ENCODE measurements at regions not wholly inside any gene's neighbourhood (a gene's known extent, or its start where the extent isn't known, plus 50 kb on each side); places are given as distances from the start of the nearest gene placed in this dataset.
"Not testable (repeated sequence)": the region's sequence is repeated elsewhere in the genome, so short reads cannot be mapped to it uniquely, and the experiment has no call there.

GRCh38 chr16:26857371-26857770 lies 209.4 kb upstream of the C16orf82 start:
- intact Hi-C loops (cut with DNase I) = no loop called here
- DNase-seq (no peak), ATAC-seq (ENCODE audit: poor library complexity) (no peak)

GRCh38 chr16:26860506-26860905 lies 206.2 kb upstream of the C16orf82 start:
- no peak for DNase-seq
- ATAC-seq (ENCODE audit: poor library complexity) = no peak
- intact Hi-C loops (cut with DNase I) = no loop called here

GRCh38 chr16:26863931-26864330 lies 202.8 kb upstream of the C16orf82 start:
- ATAC-seq (ENCODE audit: poor library complexity) (no peak), DNase-seq (no peak)
- intact Hi-C loops (cut with DNase I) = no loop called here

GRCh38 chr16:26874318-26874717 lies 192.4 kb upstream of the C16orf82 start:
- intact Hi-C loops (cut with DNase I); DNase-seq; ATAC-seq (ENCODE audit: poor library complexity): not testable (repeated sequence)

GRCh38 chr16:26877421-26877820 lies 189.3 kb upstream of the C16orf82 start:
- ATAC-seq (ENCODE audit: poor library complexity) = no peak

GRCh38 chr16:26885674-26886073 lies 181.1 kb upstream of the C16orf82 start:
- no peak for DNase-seq
- intact Hi-C loops (cut with DNase I) = no loop called here
- no peak for ATAC-seq (ENCODE audit: poor library complexity)

More at GRCh38 chr16:26877421-26877820, 189.3 kb upstream of the C16orf82 start:
- intact Hi-C loops (cut with DNase I) = no loop called here
- no peak for DNase-seq

- DNase-seq = no peak
- no peak for ATAC-seq (ENCODE audit: poor library complexity)
- intact Hi-C loops (cut with DNase I) = no loop called here
These were observed 177.0 kb upstream of the C16orf82 start for GRCh38 chr16:26889740-26890139.

- intact Hi-C loops (cut with DNase I) = no loop called here
- DNase-seq = no peak
- no peak for ATAC-seq (ENCODE audit: poor library complexity)
These were observed 168.5 kb upstream of the C16orf82 start for GRCh38 chr16:26898200-26898599.

GRCh38 chr16:26901196-26901861 lies 165.4 kb upstream of the C16orf82 start:
- intact Hi-C loops (cut with DNase I) = no loop called here
- DNase-seq (no peak), ATAC-seq (ENCODE audit: poor library complexity) (no peak)

GRCh38 chr16:26901983-26902382 lies 164.7 kb upstream of the C16orf82 start:
- ATAC-seq (ENCODE audit: poor library complexity) (no peak), DNase-seq (no peak)
- intact Hi-C loops (cut with DNase I) = no loop called here

GRCh38 chr16:26905336-26905735 lies 161.4 kb upstream of the C16orf82 start:
- intact Hi-C loops (cut with DNase I) = no loop called here
- no peak for ATAC-seq (ENCODE audit: poor library complexity)

GRCh38 chr16:26909623-26910022 lies 157.1 kb upstream of the C16orf82 start:
- intact Hi-C loops (cut with DNase I) = no loop called here
- ATAC-seq (ENCODE audit: poor library complexity) = no peak
- no peak for DNase-seq

More at GRCh38 chr16:26905336-26905735, 161.4 kb upstream of the C16orf82 start:
- DNase-seq = no peak

- intact Hi-C loops (cut with DNase I) = no loop called here
- no peak for ATAC-seq (ENCODE audit: poor library complexity)
- no peak for DNase-seq
These were observed 155.3 kb upstream of the C16orf82 start for GRCh38 chr16:26911436-26911835.

GRCh38 chr16:26913851-26914250 lies 152.9 kb upstream of the C16orf82 start:
- DNase-seq = no peak
- intact Hi-C loops (cut with DNase I) = no loop called here
- no peak for ATAC-seq (ENCODE audit: poor library complexity)

GRCh38 chr16:26930786-26931581 lies 135.7 kb upstream of the C16orf82 start:
- DNase-seq = no peak
- ATAC-seq (ENCODE audit: poor library complexity) = no peak
- intact Hi-C loops (cut with DNase I) = no loop called here

- ATAC-seq (ENCODE audit: poor library complexity) = no peak
- no peak for DNase-seq
- intact Hi-C loops (cut with DNase I) = no loop called here
These were observed 116.1 kb upstream of the C16orf82 start for GRCh38 chr16:26950636-26951035.

GRCh38 chr16:26951950-26952349 lies 114.8 kb upstream of the C16orf82 start:
- DNase-seq (no peak), ATAC-seq (ENCODE audit: poor library complexity) (no peak)
- intact Hi-C loops (cut with DNase I) = no loop called here

- intact Hi-C loops (cut with DNase I) = no loop called here
- ATAC-seq (ENCODE audit: poor library complexity) (no peak), DNase-seq (no peak)
These were observed 114.3 kb upstream of the C16orf82 start for GRCh38 chr16:26952411-26952810.

- intact Hi-C loops (cut with DNase I) = no loop called here
- no peak for ATAC-seq (ENCODE audit: poor library complexity)
- DNase-seq = no peak
These were observed 109.4 kb upstream of the C16orf82 start for GRCh38 chr16:26957283-26957859.
